ENCODE measurements at regions not wholly inside any gene's neighbourhood (a gene's known extent, or its start where the extent isn't known, plus 50 kb on each side); places are given as distances from the start of the nearest gene placed in this dataset.

GRCh38 chr13:62678039-62678438 is 1262.4 kb upstream of the PCDH20 start:
- DNase-seq (ENCODE audit: extremely low spot score) = no peak
- ChIA-PET POLR2A (no interaction called here), CTCF (no interaction called here)
- no peak for TF ChIP-seq CTCF (IDR thresholded peaks at IDR 0.05; ENCODE audit: control extremely low read depth, extremely low read depth, low read depth, missing control alignments)

GRCh38 chr13:62663767-62664166 is 1248.1 kb upstream of the PCDH20 start:
- POLR2A ChIA-PET = no interaction called here
- DNase-seq (ENCODE audit: extremely low spot score) = no peak
- no peak for TF ChIP-seq CTCF (IDR thresholded peaks at IDR 0.05; ENCODE audit: control extremely low read depth, extremely low read depth, low read depth, missing control alignments)
- CTCF ChIA-PET = no interaction called here

- ChIA-PET CTCF (no interaction called here), POLR2A (no interaction called here)
- no peak for TF ChIP-seq CTCF (IDR thresholded peaks at IDR 0.05; ENCODE audit: control extremely low read depth, extremely low read depth, low read depth, missing control alignments)
- DNase-seq (ENCODE audit: extremely low spot score) = no peak
These were observed 1243.7 kb upstream of the PCDH20 start for GRCh38 chr13:62659365-62659764.

- TF ChIP-seq CTCF (IDR thresholded peaks at IDR 0.05; ENCODE audit: control extremely low read depth, extremely low read depth, low read depth, missing control alignments) = no peak
- DNase-seq (ENCODE audit: extremely low spot score) = no peak
- CTCF ChIA-PET = no interaction called here
- POLR2A ChIA-PET = no interaction called here
These were observed 1237.7 kb upstream of the PCDH20 start for GRCh38 chr13:62653371-62653770.

- DNase-seq (ENCODE audit: extremely low spot score) = no peak
- CTCF ChIA-PET = no interaction called here
- POLR2A ChIA-PET = no interaction called here
- TF ChIP-seq CTCF (IDR thresholded peaks at IDR 0.05; ENCODE audit: control extremely low read depth, extremely low read depth, low read depth, missing control alignments) = no peak
These were observed 1228.3 kb upstream of the PCDH20 start for GRCh38 chr13:62643799-62644524.

- POLR2A ChIA-PET = no interaction called here
- TF ChIP-seq CTCF (IDR thresholded peaks at IDR 0.05; ENCODE audit: control extremely low read depth, extremely low read depth, low read depth, missing control alignments) = no peak
- CTCF ChIA-PET = no interaction called here
- no peak for DNase-seq (ENCODE audit: extremely low spot score)
These were observed 1227.4 kb upstream of the PCDH20 start for GRCh38 chr13:62643007-62643483.
